Stomach (tissue), 8 donors: ENCODE measurements at regions not wholly inside any gene's neighbourhood (a gene's known extent, or its start where the extent isn't known, plus 50 kb on each side); places are given as distances from the start of the nearest gene placed in this dataset.

Source experiments
- DNase-seq, 2 donors: peaks; one replicate each; pipeline versions ENCODE4 v3.0.0 to v3.0.0-alpha.2; 2013 to 2019
- H3K27ac ChIP-seq, 5 donors: fragments of 200-600 bp in 4 of 5; sonication (generic) in 4 of 5; one replicate each; pipeline ENCODE4 v1.5.1; 2013 to 2019; ENCODE audit warnings: mild to moderate bottlenecking in 1 of 5, moderate library complexity in 1 of 5
- H3K27me3 ChIP-seq, 3 donors: fragments of 200-600 bp; sonication (generic); one replicate each; pipeline ENCODE4 v1.5.1; 2017 to 2019; ENCODE audit warnings: mixed run types in 1 of 3
- H3K36me3 ChIP-seq, 4 donors: fragments of 200-600 bp; sonication (generic); 1 replicate in 3 of 4; 2 replicates in 1 of 4; pipeline ENCODE4 v1.5.1; 2016 to 2019
- H3K4me1 ChIP-seq, 4 donors: fragments of 200-600 bp; sonication (generic); one replicate each; pipeline ENCODE4 v1.5.1; 2016 to 2019
- H3K4me3 ChIP-seq, 4 donors: fragments of 200-600 bp; sonication (generic) in 3 of 4; one replicate each; pipeline ENCODE4 v1.5.1; 2016 to 2019; ENCODE audit warnings: mild to moderate bottlenecking in 1 of 4
- H3K9me3 ChIP-seq, 4 donors: fragments of 200-600 bp; sonication (generic); one replicate each; pipeline ENCODE4 v1.5.1; 2016 to 2019
- EP300 ChIP-seq: sonication (generic); formaldehyde crosslinking; IDR thresholded peaks from one replicate; pipeline ENCODE4 v1.6.1; 2017; ENCODE audit warnings: antibody characterized with exemption
- POLR2A ChIP-seq, 4 donors: fragments of 450-650 bp; IDR thresholded peaks; one replicate each; pipeline ENCODE4 v1.6.1; 2016; ENCODE audit warnings: antibody characterized with exemption in 4 of 4, control low read depth in 2 of 4, mild to moderate bottlenecking in 1 of 4, moderate library complexity in 1 of 4
- POLR2AphosphoS5 ChIP-seq, 3 donors: sonication (generic); formaldehyde crosslinking; IDR thresholded peaks; one replicate each; pipeline ENCODE4 v1.6.1; 2016; ENCODE audit warnings: antibody characterized with exemption in 3 of 3
- WGBS, 5 donors: extraction: QIAGEN DNeasy Blood & Tissue Kit in 3 of 5; methylation state at CpG; one replicate each; pipeline versions ENCODE4 v1.1.5 to v1.1.7; 2013 to 2018; 5-methylcytosine and 5-hydroxymethylcytosine counted together
- intact Hi-C: fragments of 100-400 bp; cut with DNase I; formaldehyde crosslinking; loops from one replicate; pipeline ENCODE4 v1.15.1; 2023; ENCODE audit warnings: low total_unique reads
- TF ChIP-seq, protein P1 (sequence below), 7 experiments: fragments of 450-650 bp in 4 of 7; fragments of 200-600 bp in 3 of 7; sonication (generic) in 3 of 7; IDR thresholded peaks; one replicate each; pipeline ENCODE4 v1.5.1; 2016 to 2019; ENCODE audit warnings: antibody characterized with exemption in 7 of 7, control low read depth in 2 of 7, mild to moderate bottlenecking in 1 of 7
- donor health status: healthy with polysubstance abuse.
- donor health status: Bipolar disorder and iron deficiency.
- donor health status: healthy.

DNA sequence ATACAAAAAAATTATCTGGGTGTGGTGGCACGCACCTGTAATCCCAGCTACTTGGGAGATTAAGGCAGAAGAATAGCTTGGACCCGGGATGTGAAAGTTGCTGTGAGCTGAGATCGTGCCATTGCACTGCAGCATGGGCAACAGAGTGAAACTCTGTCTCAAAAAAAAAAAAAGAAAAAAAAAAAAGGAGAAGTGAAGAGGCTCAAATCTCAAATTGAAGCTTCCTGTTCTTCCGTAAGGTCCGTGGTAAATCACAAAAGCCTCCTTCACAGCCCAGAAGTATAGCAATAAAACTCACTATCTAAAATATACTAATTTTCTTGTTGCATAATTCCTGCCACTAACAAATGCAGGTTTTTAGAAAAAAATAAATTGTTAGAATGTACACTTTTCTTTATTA is 498.2 kb upstream of the BRINP3 start:
- no peaks in the 10 kb centered on the region for H3K36me3 ChIP-seq
- intact Hi-C loops: no loop called here
- no peaks in the 10 kb centered on the region for H3K4me1 ChIP-seq
- DNase-seq: no peak
- H3K27ac ChIP-seq: no peak overlapping the region
- peaks cover 0 to 6% (median 0%) of the 10 kb centered on the region in 4 donors for H3K9me3 ChIP-seq
- no peak overlapping the region for H3K4me3 ChIP-seq
- TF ChIP-seq, protein P1, sequence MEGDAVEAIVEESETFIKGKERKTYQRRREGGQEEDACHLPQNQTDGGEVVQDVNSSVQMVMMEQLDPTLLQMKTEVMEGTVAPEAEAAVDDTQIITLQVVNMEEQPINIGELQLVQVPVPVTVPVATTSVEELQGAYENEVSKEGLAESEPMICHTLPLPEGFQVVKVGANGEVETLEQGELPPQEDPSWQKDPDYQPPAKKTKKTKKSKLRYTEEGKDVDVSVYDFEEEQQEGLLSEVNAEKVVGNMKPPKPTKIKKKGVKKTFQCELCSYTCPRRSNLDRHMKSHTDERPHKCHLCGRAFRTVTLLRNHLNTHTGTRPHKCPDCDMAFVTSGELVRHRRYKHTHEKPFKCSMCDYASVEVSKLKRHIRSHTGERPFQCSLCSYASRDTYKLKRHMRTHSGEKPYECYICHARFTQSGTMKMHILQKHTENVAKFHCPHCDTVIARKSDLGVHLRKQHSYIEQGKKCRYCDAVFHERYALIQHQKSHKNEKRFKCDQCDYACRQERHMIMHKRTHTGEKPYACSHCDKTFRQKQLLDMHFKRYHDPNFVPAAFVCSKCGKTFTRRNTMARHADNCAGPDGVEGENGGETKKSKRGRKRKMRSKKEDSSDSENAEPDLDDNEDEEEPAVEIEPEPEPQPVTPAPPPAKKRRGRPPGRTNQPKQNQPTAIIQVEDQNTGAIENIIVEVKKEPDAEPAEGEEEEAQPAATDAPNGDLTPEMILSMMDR (IDR thresholded peaks at IDR 0.05): no peak
- TF ChIP-seq POLR2AphosphoS5 (IDR thresholded peaks at IDR 0.05): no peak
- TF ChIP-seq POLR2A (IDR thresholded peaks at IDR 0.05): no peak
- no peak for TF ChIP-seq EP300
- H3K27me3 ChIP-seq: no peaks in the 10 kb centered on the region
- WGBS, 5 donors: 56 to 76% (median 72%) methylated on average over 5 of the region's 5 CpGs

DNA sequence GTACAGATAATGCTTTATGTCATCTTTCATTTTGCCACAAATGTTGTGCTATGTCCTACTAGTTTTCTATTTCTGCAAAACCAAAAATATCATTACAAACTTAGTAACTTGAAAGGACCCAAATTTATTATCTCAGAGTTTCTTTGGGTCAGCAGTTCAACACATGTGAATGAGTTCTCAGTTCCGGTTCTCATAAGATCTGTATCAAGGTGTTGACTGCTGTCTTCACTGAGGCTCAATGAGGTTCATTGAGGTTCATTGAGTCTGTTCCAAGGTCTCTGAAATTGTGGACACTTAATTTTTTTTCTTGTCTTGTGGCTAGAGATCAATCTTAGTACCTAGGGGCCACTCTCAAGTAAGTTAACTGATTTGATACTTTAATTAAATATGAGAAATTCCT is 525.1 kb upstream of the BRINP3 start:
- 87 to 96% (median 91%) methylated on average over 1 of the region's 1 CpG for WGBS, 5 donors
- Histone ChIP-seq H3K36me3 (no peaks in the 10 kb centered on the region), H3K9me3 (no peaks in the 10 kb centered on the region), H3K4me1 (no peaks in the 10 kb centered on the region), H3K4me3 (no peak overlapping the region), H3K27ac (no peak overlapping the region), H3K27me3 (no peaks in the 10 kb centered on the region)
- intact Hi-C loops: no loop called here
- TF ChIP-seq EP300 (no peak), POLR2AphosphoS5 (IDR thresholded peaks at IDR 0.05) (no peak), POLR2A (IDR thresholded peaks at IDR 0.05) (no peak)
- TF ChIP-seq, protein P1 (IDR thresholded peaks at IDR 0.05): no peak
- no peak for DNase-seq

DNA sequence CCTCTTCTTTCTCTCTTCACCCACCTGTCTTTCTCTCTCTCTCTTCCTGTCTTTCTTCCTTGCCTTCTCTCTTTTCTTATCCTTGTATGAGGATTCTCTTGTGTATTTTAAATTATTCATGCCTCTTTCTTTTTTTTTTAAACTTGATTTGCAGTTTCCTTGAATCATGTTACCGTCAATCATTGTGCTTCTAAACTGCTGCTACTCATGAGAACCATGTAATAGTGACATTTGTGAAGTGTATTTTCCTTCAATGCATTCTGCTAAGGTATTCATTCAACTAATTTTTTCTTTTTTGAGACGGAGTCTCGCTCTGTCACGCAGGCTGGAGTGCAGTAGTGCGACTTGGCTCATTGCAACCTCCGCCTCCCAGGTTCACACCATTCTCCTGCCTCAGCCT is 539.1 kb upstream of the BRINP3 start:
- Histone ChIP-seq H3K27me3 (no peaks in the 10 kb centered on the region), H3K4me3 (no peak overlapping the region), H3K27ac (no peak overlapping the region), H3K36me3 (no peaks in the 10 kb centered on the region), H3K9me3 (no peaks in the 10 kb centered on the region), H3K4me1 (no peaks in the 10 kb centered on the region)
- no peak for DNase-seq
- no peak for TF ChIP-seq POLR2A (IDR thresholded peaks at IDR 0.05)
- intact Hi-C loops: no loop called here
- WGBS, 5 donors: 85 to 94% (median 92%) methylated on average over 6 of the region's 6 CpGs

DNA sequence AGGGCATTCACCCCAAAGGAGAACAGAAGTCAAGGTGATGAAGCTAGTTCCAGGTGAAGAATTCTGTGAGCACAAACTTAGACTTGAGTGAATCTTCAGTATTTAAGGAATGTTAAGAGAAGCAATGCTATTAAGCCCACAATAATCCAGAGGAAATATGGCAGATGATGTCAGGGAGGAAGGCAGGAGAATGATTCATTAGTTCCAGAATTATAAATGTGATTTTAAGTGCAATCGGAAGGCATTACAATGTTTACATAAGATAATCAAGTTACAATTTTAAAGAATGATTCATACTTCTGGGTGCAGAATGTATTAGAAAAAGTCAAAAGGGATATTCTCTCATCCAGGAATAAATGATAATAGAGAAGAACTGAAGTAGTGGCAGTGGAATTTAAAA is 545.2 kb upstream of the BRINP3 start:
- 25 to 46% (median 29%) methylated on average over 1 of the region's 1 CpG for WGBS, 5 donors
- intact Hi-C loops: no loop called here
- H3K27me3 ChIP-seq: no peaks in the 10 kb centered on the region
- H3K4me3 ChIP-seq: no peak overlapping the region
- H3K36me3 ChIP-seq: no peaks in the 10 kb centered on the region
- no peak overlapping the region for H3K27ac ChIP-seq
- H3K9me3 ChIP-seq: peaks cover 0 to 19% (median 8%) of the 10 kb centered on the region in 4 donors
- H3K4me1 ChIP-seq: no peaks in the 10 kb centered on the region
- no peak for DNase-seq
- TF ChIP-seq, protein P1 (IDR thresholded peaks at IDR 0.05): no peak
- TF ChIP-seq POLR2AphosphoS5 (IDR thresholded peaks at IDR 0.05) (no peak), POLR2A (IDR thresholded peaks at IDR 0.05) (no peak), EP300 (no peak)

DNA sequence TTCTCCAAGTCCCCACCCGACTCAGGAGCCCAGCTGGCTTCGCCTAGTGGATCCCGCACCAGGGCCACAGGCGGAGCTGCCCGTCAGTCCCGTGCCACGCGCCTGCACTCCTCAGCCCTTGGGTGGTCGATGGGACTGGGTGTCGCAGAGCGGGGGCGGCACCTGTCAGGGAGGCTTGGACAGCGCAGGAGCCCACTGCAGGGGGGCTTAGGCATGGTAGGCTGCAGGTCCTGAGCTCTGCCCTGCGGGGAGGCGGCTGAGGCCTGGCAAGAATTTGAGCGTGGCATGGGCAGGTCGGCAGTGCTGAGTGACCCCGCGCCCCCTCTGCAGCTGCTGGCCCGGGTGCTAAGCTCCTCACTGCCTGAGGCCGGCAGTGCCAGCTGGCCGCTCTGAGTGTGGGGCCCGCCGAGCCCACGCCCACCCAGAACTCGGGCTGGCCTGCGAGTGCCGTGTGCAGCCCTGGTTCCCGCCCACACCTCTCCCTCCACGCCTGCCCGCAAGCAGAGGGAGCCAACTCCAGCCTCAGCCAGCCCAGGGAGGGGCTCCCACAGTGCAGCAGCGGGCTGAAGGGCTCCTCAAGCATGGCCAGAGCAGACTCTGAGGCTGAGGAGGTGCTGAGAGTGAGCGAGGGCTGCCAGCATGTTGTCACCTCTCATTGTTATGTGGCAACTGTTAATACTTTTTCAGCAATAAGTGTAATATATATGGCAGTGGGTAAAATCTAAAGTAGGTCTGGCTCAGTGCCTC is 548.4 kb upstream of the BRINP3 start:
- H3K4me3 ChIP-seq: no peak overlapping the region
- no peak overlapping the region for H3K27ac ChIP-seq
- WGBS, 5 donors: 72 to 96% (median 93%) methylated on average over 5 to 33 of the region's 33 CpGs
- no peaks in the 10 kb centered on the region for H3K4me1 ChIP-seq
- intact Hi-C loops: no loop called here
- TF ChIP-seq, protein P1 (IDR thresholded peaks at IDR 0.05): no peak
- no peak for TF ChIP-seq POLR2AphosphoS5 (IDR thresholded peaks at IDR 0.05)
- H3K9me3 ChIP-seq: peaks cover 0 to 19% (median 8%) of the 10 kb centered on the region in 4 donors
- no peaks in the 10 kb centered on the region for H3K27me3 ChIP-seq
- no peak for DNase-seq
- H3K36me3 ChIP-seq: no peaks in the 10 kb centered on the region
